ENCODE measurements at regions not wholly inside any gene's neighbourhood (a gene's known extent, or its start where the extent isn't known, plus 50 kb on each side); places are given as distances from the start of the nearest gene placed in this dataset.

DNA sequence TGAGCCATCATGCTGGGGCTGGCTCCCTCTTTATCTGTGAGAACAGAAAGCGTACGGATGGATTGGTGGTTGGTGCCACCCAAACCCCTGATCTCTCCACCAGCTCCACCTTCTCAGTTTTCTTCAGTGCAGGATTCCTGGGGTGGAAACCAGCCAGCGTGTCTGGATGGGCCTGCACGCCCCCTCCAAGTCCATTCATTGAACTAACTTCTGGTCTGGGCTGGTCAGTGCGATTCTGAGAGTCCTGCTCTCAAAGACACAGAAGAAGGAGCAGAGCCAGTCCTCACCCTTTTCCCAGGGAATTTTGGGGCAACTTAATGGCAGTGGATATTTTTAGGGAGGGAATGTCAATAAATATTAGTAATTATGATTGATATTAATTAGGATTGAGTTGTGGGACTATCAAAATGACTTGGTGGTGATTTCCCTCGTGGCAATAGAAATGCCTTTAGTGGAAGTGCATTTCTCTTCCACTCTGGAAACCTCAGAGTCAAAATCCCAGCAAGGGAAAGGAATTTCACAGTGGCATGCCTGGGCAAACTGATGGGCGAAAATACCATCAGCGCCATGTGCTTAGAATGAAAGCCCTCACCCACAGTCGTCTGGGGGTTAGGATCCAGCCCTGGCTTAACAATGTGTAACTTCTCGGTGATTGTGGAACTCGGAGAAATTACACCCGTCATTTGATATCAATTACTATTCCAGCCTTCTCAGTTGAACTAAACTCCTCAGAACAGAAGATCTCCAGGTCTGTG lies 69.3 kb upstream of the EEPD1 start:
- DNase-seq, result no peak
- no peaks in the 10 kb centered on the region for H3K9me3 ChIP-seq (replicated peaks)
- no peak overlapping the region for H3K27ac ChIP-seq
- no peak overlapping the region for H3K4me3 ChIP-seq
- 0 out of 2 replicates have a peak, but pooled peaks cover 5% of the 10 kb centered on the region for H3K27me3 ChIP-seq
- H3K36me3 ChIP-seq, result no peaks in the 10 kb centered on the region
- no peaks in the 10 kb centered on the region for H3K4me1 ChIP-seq

- H3K27ac ChIP-seq, result no peak overlapping the region
- H3K36me3 ChIP-seq, result no peaks in the 10 kb centered on the region
- H3K9me3 ChIP-seq (replicated peaks), result no peaks in the 10 kb centered on the region
- H3K4me1 ChIP-seq, result no peaks in the 10 kb centered on the region
- H3K27me3 ChIP-seq, result 0 out of 2 replicates have a peak, but pooled peaks cover 5% of the 10 kb centered on the region
- peak in 1 of 2 experiments; percentile 13 for DNase-seq
- H3K4me3 ChIP-seq, result no peak overlapping the region
Measured at GRCh38 chr7:36084485-36085091, 68.5 kb upstream of the EEPD1 start.

- H3K27me3 ChIP-seq, result 0 out of 2 replicates have a peak, but pooled peaks cover 5% of the 10 kb centered on the region
- H3K4me3 ChIP-seq, result no peak overlapping the region
- H3K9me3 ChIP-seq (replicated peaks), result no peaks in the 10 kb centered on the region
- no peaks in the 10 kb centered on the region for H3K4me1 ChIP-seq
- no peaks in the 10 kb centered on the region for H3K36me3 ChIP-seq
- DNase-seq, result no peak
- H3K27ac ChIP-seq, result no peak overlapping the region
Measured at GRCh38 chr7:36085096-36085495, 68.0 kb upstream of the EEPD1 start.

GRCh38 chr7:36086571-36086970 lies 66.5 kb upstream of the EEPD1 start:
- no peak for DNase-seq
- H3K27me3 ChIP-seq, result 0 out of 2 replicates have a peak, but pooled peaks cover 5% of the 10 kb centered on the region
- no peaks in the 10 kb centered on the region for H3K4me1 ChIP-seq
- no peaks in the 10 kb centered on the region for H3K36me3 ChIP-seq
- no peaks in the 10 kb centered on the region for H3K9me3 ChIP-seq (replicated peaks)
- H3K27ac ChIP-seq, result no peak overlapping the region
- H3K4me3 ChIP-seq, result no peak overlapping the region

DNA sequence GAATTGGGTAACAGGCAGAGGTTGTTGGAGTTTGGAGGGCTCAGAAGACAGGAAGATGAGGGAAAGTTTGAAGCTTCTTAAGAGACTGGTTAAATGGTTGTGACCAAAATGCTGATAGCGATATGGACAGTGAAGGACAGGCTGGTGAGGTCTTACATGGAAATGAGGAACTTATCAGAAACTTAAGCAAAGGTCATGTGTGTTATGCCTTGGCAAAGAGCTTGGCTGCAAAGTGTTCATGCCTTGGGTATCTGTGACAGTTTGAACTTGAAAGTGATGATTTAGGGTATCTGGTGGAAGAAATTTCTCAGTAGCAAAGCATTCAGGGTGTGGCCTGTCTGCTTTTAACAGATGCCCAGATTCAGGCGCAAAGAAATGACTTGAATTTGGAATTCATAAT lies 64.5 kb upstream of the EEPD1 start:
- H3K4me3 ChIP-seq, result no peak overlapping the region
- no peak for DNase-seq
- H3K36me3 ChIP-seq, result no peaks in the 10 kb centered on the region
- H3K9me3 ChIP-seq (replicated peaks), result no peaks in the 10 kb centered on the region
- H3K4me1 ChIP-seq, result no peaks in the 10 kb centered on the region
- peaks cover 5% of the 10 kb centered on the region; the same call in 1 of the 2 replicates for H3K27me3 ChIP-seq
- no peak overlapping the region for H3K27ac ChIP-seq

GRCh38 chr7:36088966-36089365 lies 64.1 kb upstream of the EEPD1 start:
- DNase-seq, result no peak
- Histone ChIP-seq H3K4me3 (no peak overlapping the region), H3K9me3 (replicated peaks) (no peaks in the 10 kb centered on the region), H3K27me3 (peaks cover 5% of the 10 kb centered on the region; the same call in 1 of the 2 replicates), H3K4me1 (no peaks in the 10 kb centered on the region), H3K27ac (no peak overlapping the region), H3K36me3 (no peaks in the 10 kb centered on the region)

- Histone ChIP-seq H3K27ac (no peak overlapping the region), H3K27me3 (no peaks in the 10 kb centered on the region; the same call in 1 of the 2 replicates), H3K4me3 (no peak overlapping the region), H3K9me3 (replicated peaks) (no peaks in the 10 kb centered on the region), H3K36me3 (no peaks in the 10 kb centered on the region), H3K4me1 (no peaks in the 10 kb centered on the region)
- no peak for DNase-seq
Measured at GRCh38 chr7:36090976-36091873, 61.8 kb upstream of the EEPD1 start.

GRCh38 chr7:36091874-36092176 lies 61.2 kb upstream of the EEPD1 start:
- H3K9me3 ChIP-seq (replicated peaks), result no peaks in the 10 kb centered on the region
- no peaks in the 10 kb centered on the region; the same call in 1 of the 2 replicates for H3K27me3 ChIP-seq
- H3K27ac ChIP-seq, result no peak overlapping the region
- no peaks in the 10 kb centered on the region for H3K36me3 ChIP-seq
- no peaks in the 10 kb centered on the region for H3K4me1 ChIP-seq
- H3K4me3 ChIP-seq, result no peak overlapping the region
- no peak for DNase-seq

GRCh38 chr7:36092221-36092771 lies 60.8 kb upstream of the EEPD1 start:
- no peaks in the 10 kb centered on the region for H3K36me3 ChIP-seq
- H3K27ac ChIP-seq, result no peak overlapping the region
- H3K4me1 ChIP-seq, result no peaks in the 10 kb centered on the region
- no peak overlapping the region for H3K4me3 ChIP-seq
- DNase-seq, result no peak
- no peaks in the 10 kb centered on the region; the same call in 1 of the 2 replicates for H3K27me3 ChIP-seq
- H3K9me3 ChIP-seq (replicated peaks), result no peaks in the 10 kb centered on the region

GRCh38 chr7:36096460-36097095 lies 56.5 kb upstream of the EEPD1 start:
- no peaks in the 10 kb centered on the region for H3K36me3 ChIP-seq
- H3K27me3 ChIP-seq, result no peaks in the 10 kb centered on the region; the same call in 1 of the 2 replicates
- no peaks in the 10 kb centered on the region for H3K4me1 ChIP-seq
- no peak for DNase-seq
- H3K4me3 ChIP-seq, result no peak overlapping the region
- H3K9me3 ChIP-seq (replicated peaks), result no peaks in the 10 kb centered on the region
- no peak overlapping the region for H3K27ac ChIP-seq

GRCh38 chr7:36098096-36098495 lies 55.0 kb upstream of the EEPD1 start:
- H3K36me3 ChIP-seq, result no peaks in the 10 kb centered on the region
- no peaks in the 10 kb centered on the region for H3K9me3 ChIP-seq (replicated peaks)
- DNase-seq, result no peak
- no peaks in the 10 kb centered on the region for H3K4me1 ChIP-seq
- H3K27ac ChIP-seq, result no peak overlapping the region
- no peak overlapping the region for H3K4me3 ChIP-seq
- no peaks in the 10 kb centered on the region for H3K27me3 ChIP-seq

DNA sequence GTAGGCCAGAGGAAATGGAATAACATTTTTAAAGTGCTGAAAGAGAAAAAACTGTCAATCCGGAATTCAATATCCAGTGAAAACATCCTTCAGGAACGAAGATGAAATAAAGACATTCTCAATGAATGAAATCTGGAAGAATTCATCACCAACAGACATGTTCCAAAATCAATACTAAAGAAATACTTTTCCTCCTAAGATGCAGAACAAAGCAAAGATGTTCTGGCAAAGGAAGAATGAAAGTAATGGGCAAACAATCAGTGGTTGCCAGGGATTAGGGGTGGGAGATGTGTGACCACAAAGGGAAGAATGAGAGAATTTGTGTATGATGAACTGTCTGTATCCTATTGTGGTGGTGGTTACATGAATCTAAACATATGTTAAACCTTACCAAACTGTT lies 52.8 kb upstream of the EEPD1 start:
- Histone ChIP-seq H3K27me3 (no peaks in the 10 kb centered on the region), H3K4me1 (no peaks in the 10 kb centered on the region), H3K36me3 (no peaks in the 10 kb centered on the region), H3K4me3 (no peak overlapping the region), H3K27ac (no peak overlapping the region), H3K9me3 (replicated peaks) (no peaks in the 10 kb centered on the region)
- no peak for DNase-seq

GRCh38 chr7:36100634-36101033 lies 52.4 kb upstream of the EEPD1 start:
- H3K9me3 ChIP-seq (replicated peaks), result no peaks in the 10 kb centered on the region
- no peak overlapping the region for H3K4me3 ChIP-seq
- H3K27ac ChIP-seq, result no peak overlapping the region
- H3K36me3 ChIP-seq, result no peaks in the 10 kb centered on the region
- no peak for DNase-seq
- no peaks in the 10 kb centered on the region for H3K4me1 ChIP-seq
- no peaks in the 10 kb centered on the region for H3K27me3 ChIP-seq

All from SJCRH30 (cell line).